ENCODE measurements at regions not wholly inside any gene's neighbourhood (a gene's known extent, or its start where the extent isn't known, plus 50 kb on each side); places are given as distances from the start of the nearest gene placed in this dataset.

DNA sequence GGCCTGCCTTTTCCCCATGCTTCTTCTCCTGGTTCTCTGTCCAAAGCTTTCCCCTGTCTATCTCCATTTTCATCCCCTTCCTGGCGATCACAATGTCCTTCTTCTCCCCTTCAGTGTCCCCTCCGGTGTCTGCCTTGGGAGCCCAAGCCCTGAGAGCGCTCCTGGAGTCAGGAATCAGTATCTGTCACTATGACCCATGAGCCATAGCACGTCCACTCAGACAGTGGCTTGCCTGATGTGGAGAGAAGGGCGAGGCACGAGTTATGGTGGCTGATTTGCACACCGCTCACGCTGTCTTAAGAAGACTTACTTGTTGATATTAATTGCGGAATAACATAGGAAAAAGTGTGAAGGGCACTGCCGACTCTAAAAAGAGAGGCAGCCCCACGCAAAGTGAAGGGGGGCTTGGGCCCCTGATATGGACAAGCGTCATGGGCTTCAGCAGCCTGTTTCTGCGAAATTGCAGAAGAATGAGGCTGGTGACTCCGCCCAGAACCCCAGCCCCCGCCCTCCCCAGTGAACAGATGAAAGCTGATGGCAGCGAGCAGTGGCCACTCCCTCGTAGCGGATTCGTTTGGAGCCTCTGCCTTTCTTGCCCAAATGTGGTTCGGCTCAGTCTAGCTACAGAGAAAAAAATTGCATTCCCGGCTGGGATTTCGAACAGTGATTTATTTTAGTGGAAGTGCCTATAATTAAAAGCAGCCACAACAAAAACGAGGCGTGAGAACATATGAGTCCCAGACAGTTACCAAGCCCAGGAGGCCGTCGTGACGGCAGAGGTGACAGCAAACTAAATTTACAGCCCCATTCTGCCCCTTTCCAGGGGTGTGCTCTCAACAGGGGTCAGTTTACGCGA is 149.8 kb downstream of the ICE1 start:
- TF ChIP-seq, protein P1, sequence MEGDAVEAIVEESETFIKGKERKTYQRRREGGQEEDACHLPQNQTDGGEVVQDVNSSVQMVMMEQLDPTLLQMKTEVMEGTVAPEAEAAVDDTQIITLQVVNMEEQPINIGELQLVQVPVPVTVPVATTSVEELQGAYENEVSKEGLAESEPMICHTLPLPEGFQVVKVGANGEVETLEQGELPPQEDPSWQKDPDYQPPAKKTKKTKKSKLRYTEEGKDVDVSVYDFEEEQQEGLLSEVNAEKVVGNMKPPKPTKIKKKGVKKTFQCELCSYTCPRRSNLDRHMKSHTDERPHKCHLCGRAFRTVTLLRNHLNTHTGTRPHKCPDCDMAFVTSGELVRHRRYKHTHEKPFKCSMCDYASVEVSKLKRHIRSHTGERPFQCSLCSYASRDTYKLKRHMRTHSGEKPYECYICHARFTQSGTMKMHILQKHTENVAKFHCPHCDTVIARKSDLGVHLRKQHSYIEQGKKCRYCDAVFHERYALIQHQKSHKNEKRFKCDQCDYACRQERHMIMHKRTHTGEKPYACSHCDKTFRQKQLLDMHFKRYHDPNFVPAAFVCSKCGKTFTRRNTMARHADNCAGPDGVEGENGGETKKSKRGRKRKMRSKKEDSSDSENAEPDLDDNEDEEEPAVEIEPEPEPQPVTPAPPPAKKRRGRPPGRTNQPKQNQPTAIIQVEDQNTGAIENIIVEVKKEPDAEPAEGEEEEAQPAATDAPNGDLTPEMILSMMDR (conservative IDR thresholded peaks at IDR 0.05 in 1 of 2, IDR thresholded peaks at IDR 0.05 in 1 of 2; ENCODE audit: extremely low read depth in 1 of 2, insufficient read depth in 1 of 2, low read depth in 1 of 2, low read length in 2 of 2) = no peak
- TF ChIP-seq EZH2 (IDR thresholded peaks at IDR 0.05; ENCODE audit: borderline replicate concordance, low read length) = no peak

Measured in mammary epithelial cell (primary cell).